ENCODE measurements at regions not wholly inside any gene's neighbourhood (a gene's known extent, or its start where the extent isn't known, plus 50 kb on each side); places are given as distances from the start of the nearest gene placed in this dataset.

DNA sequence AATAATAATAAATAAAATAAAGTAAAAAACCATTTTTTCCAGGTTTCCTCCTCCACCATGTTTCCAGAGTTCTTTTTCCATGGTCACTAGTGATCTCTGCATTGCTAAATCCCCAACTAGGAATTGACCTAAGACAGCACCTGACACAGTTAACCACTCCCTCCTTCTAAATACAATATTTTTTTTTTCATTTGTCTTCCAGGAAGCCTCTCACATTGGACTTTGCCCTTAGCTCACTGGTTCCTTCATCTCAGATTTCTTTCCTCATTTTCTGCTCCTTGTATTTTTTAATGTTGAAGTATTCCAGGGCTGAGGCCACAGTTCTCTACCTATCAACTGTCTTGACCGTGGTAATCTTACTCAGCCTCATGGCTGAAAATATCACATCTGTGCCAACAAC lies 187.3 kb upstream of the FAM241A start:
- CTCF ChIA-PET = no interaction called here
- POLR2A ChIA-PET = no interaction called here
- no peaks in the 10 kb centered on the region for H3K4me1 ChIP-seq (ENCODE audit: control insufficient read depth in 2 of 2, insufficient read depth in 2 of 2, low read length in 2 of 2)
- Mint-ChIP-seq H3K4me1 (peaks cover 3% of the 10 kb centered on the region), H3K4me3 (no peak overlapping the region), H3K27ac (no peak overlapping the region), H3K27me3 (peaks cover 10% of the 10 kb centered on the region), H3K9me3 (ENCODE audit: insufficient read depth) (no peaks in the 10 kb centered on the region)
- H3K9me3 ChIP-seq (ENCODE audit: control extremely low read depth in 1 of 3, control insufficient read depth in 2 of 3, insufficient read depth in 1 of 3, low read length in 2 of 3) = no peaks in the 10 kb centered on the region
- no peak overlapping the region for H3K4me2 ChIP-seq (replicated peaks; ENCODE audit: low read depth, low read length, poor library complexity, severe bottlenecking)
- DNase-seq (no peak), ATAC-seq (ENCODE audit: low read depth) (no peak)
- no peaks in the 10 kb centered on the region for H3K36me3 ChIP-seq (replicated peaks in 1 of 2; ENCODE audit: control extremely low read depth in 1 of 2, control insufficient read depth in 1 of 2, extremely low read depth in 1 of 2, insufficient read depth in 2 of 2, low read length in 1 of 2)
- H3K27ac ChIP-seq (ENCODE audit: low read length in 2 of 2) = no peak overlapping the region
- no peaks in the 10 kb centered on the region for H3K79me2 ChIP-seq (ENCODE audit: control insufficient read depth, insufficient read depth, low read length)
- no peak overlapping the region for H2AFZ ChIP-seq (ENCODE audit: insufficient read depth, low read depth, low read length, poor library complexity, severe bottlenecking)
- no peaks in the 10 kb centered on the region for H4K20me1 ChIP-seq (ENCODE audit: control insufficient read depth, insufficient read depth, low read length, poor library complexity, severe bottlenecking)
- H3K27me3 ChIP-seq (replicated peaks in 1 of 4; ENCODE audit: control extremely low read depth in 1 of 4, control insufficient read depth in 3 of 4, insufficient read depth in 4 of 4, low read length in 3 of 4) = no peaks in the 10 kb centered on the region
- 78% methylated on average over 1 of the region's 1 CpG for WGBS (ENCODE audit: insufficient coverage)
- H3K9ac ChIP-seq (ENCODE audit: low read length) = no peak overlapping the region
- H3K4me3 ChIP-seq (ENCODE audit: control extremely low read depth in 1 of 5, extremely low read depth in 1 of 5, insufficient read depth in 1 of 5, low read depth in 2 of 5, low read length in 4 of 5) = no peak overlapping the region
- TF ChIP-seq EZH2 (IDR thresholded peaks at IDR 0.05; ENCODE audit: borderline replicate concordance, insufficient read depth, low read depth, low read length, poor library complexity, severe bottlenecking) = no peak
- TF ChIP-seq, protein P1, sequence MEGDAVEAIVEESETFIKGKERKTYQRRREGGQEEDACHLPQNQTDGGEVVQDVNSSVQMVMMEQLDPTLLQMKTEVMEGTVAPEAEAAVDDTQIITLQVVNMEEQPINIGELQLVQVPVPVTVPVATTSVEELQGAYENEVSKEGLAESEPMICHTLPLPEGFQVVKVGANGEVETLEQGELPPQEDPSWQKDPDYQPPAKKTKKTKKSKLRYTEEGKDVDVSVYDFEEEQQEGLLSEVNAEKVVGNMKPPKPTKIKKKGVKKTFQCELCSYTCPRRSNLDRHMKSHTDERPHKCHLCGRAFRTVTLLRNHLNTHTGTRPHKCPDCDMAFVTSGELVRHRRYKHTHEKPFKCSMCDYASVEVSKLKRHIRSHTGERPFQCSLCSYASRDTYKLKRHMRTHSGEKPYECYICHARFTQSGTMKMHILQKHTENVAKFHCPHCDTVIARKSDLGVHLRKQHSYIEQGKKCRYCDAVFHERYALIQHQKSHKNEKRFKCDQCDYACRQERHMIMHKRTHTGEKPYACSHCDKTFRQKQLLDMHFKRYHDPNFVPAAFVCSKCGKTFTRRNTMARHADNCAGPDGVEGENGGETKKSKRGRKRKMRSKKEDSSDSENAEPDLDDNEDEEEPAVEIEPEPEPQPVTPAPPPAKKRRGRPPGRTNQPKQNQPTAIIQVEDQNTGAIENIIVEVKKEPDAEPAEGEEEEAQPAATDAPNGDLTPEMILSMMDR (IDR thresholded peaks at IDR 0.05) = no peak
- intact Hi-C loops (cut with micrococcal nuclease) = no loop called here

- Histone ChIP-seq H3K4me1 (ENCODE audit: control insufficient read depth in 2 of 2, insufficient read depth in 2 of 2, low read length in 2 of 2) (no peaks in the 10 kb centered on the region), H2AFZ (ENCODE audit: insufficient read depth, low read depth, low read length, poor library complexity, severe bottlenecking) (no peak overlapping the region), H3K4me2 (replicated peaks; ENCODE audit: low read depth, low read length, poor library complexity, severe bottlenecking) (no peak overlapping the region), H3K9ac (ENCODE audit: low read length) (no peak overlapping the region), H4K20me1 (ENCODE audit: control insufficient read depth, insufficient read depth, low read length, poor library complexity, severe bottlenecking) (no peaks in the 10 kb centered on the region), H3K36me3 (replicated peaks in 1 of 2; ENCODE audit: control extremely low read depth in 1 of 2, control insufficient read depth in 1 of 2, extremely low read depth in 1 of 2, insufficient read depth in 2 of 2, low read length in 1 of 2) (no peaks in the 10 kb centered on the region), H3K9me3 (ENCODE audit: control extremely low read depth in 1 of 3, control insufficient read depth in 2 of 3, insufficient read depth in 1 of 3, low read length in 2 of 3) (no peaks in the 10 kb centered on the region), H3K79me2 (ENCODE audit: control insufficient read depth, insufficient read depth, low read length) (no peaks in the 10 kb centered on the region), H3K27ac (ENCODE audit: low read length in 2 of 2) (no peak overlapping the region), H3K27me3 (replicated peaks in 1 of 4; ENCODE audit: control extremely low read depth in 1 of 4, control insufficient read depth in 3 of 4, insufficient read depth in 4 of 4, low read length in 3 of 4) (no peaks in the 10 kb centered on the region), H3K4me3 (ENCODE audit: control extremely low read depth in 1 of 5, extremely low read depth in 1 of 5, insufficient read depth in 1 of 5, low read depth in 2 of 5, low read length in 4 of 5) (no peak overlapping the region)
- peaks cover 7% of the 10 kb centered on the region for H3K27me3 Mint-ChIP-seq
- H3K27ac Mint-ChIP-seq = no peak overlapping the region
- no peak for TF ChIP-seq EZH2 (IDR thresholded peaks at IDR 0.05; ENCODE audit: borderline replicate concordance, insufficient read depth, low read depth, low read length, poor library complexity, severe bottlenecking)
- WGBS (ENCODE audit: insufficient coverage) = 79% methylated on average over 2 of the region's 2 CpGs
- intact Hi-C loops (cut with micrococcal nuclease) = no loop called here
- no peaks in the 10 kb centered on the region for H3K9me3 Mint-ChIP-seq (ENCODE audit: insufficient read depth)
- no peak for DNase-seq
- POLR2A ChIA-PET = no interaction called here
- peaks cover 3% of the 10 kb centered on the region for H3K4me1 Mint-ChIP-seq
- no peak for ATAC-seq (ENCODE audit: low read depth)
- no peak overlapping the region for H3K4me3 Mint-ChIP-seq
- CTCF ChIA-PET = no interaction called here
Observed at GRCh38 chr4:111959222-111959621, 186.0 kb upstream of the FAM241A start.

Measured in B cell (primary cell).